H9 (cell line): ENCODE measurements at regions not wholly inside any gene's neighbourhood (a gene's known extent, or its start where the extent isn't known, plus 50 kb on each side); places are given as distances from the start of the nearest gene placed in this dataset.

Experiments used
- DNase-seq: peaks from one replicate; pipeline ENCODE4 v3.0.0-alpha.2; 2017
- H2AFZ ChIP-seq: one replicate; pipeline ENCODE4 v1.6.1; 2013; ENCODE audit warnings: mild to moderate bottlenecking, low read length, control low read depth, moderate library complexity
- H2AK5ac ChIP-seq: 2 replicates; pipeline ENCODE4 v1.6.1; 2013; ENCODE audit warnings: low read length, control low read depth, mixed read lengths; ENCODE audit not compliant: insufficient read length
- H2BK120ac ChIP-seq: one replicate; pipeline ENCODE4 v1.6.1; 2013; ENCODE audit warnings: low read depth, mild to moderate bottlenecking, low read length, control low read depth, inconsistent platforms; ENCODE audit not compliant: poor library complexity, severe bottlenecking
- H2BK12ac ChIP-seq: 2 replicates; pipeline ENCODE4 v1.6.1; 2013; ENCODE audit warnings: low read length, control low read depth, mixed read lengths, low read depth; ENCODE audit not compliant: insufficient read length
- H2BK15ac ChIP-seq: 2 replicates; pipeline ENCODE4 v1.6.1; 2013; ENCODE audit warnings: low read depth, low read length, control low read depth
- H2BK20ac ChIP-seq: one replicate; pipeline ENCODE4 v1.6.1; 2013; ENCODE audit warnings: low read depth, mild to moderate bottlenecking, low read length, control low read depth, inconsistent platforms; ENCODE audit not compliant: poor library complexity, severe bottlenecking
- H2BK5ac ChIP-seq: 2 replicates; pipeline ENCODE4 v1.6.1; 2013; ENCODE audit warnings: low read length, control low read depth, mixed read lengths; ENCODE audit not compliant: insufficient read length
- H3K14ac ChIP-seq: 2 replicates; pipeline ENCODE4 v1.6.1; 2013; ENCODE audit warnings: low read length, control low read depth; ENCODE audit not compliant: insufficient read depth
- H3K18ac ChIP-seq: 2 replicates; pipeline ENCODE4 v1.6.1; 2013; ENCODE audit warnings: low read depth, mild to moderate bottlenecking, mixed read lengths, low read length, control low read depth; ENCODE audit not compliant: insufficient read length
- H3K23ac ChIP-seq: 2 replicates; pipeline ENCODE4 v1.6.1; 2013; ENCODE audit warnings: low read length, control low read depth, mixed read lengths, low read depth; ENCODE audit not compliant: insufficient read length
- H3K23me2 ChIP-seq: 2 replicates; pipeline ENCODE4 v1.6.1; 2013; ENCODE audit warnings: low read depth, mild to moderate bottlenecking, mixed read lengths, low read length, control low read depth; ENCODE audit not compliant: insufficient read length, poor library complexity, severe bottlenecking
- H3K27ac ChIP-seq: 2 replicates; pipeline ENCODE4 v1.5.1; 2013; ENCODE audit warnings: low read length, control low read depth, mixed read lengths, low read depth; ENCODE audit not compliant: insufficient read length
- H3K27me3 ChIP-seq: 2 replicates; pipeline ENCODE4 v1.6.1; 2013; ENCODE audit warnings: low read length, control low read depth, inconsistent platforms; ENCODE audit not compliant: insufficient read depth
- H3K4ac ChIP-seq: 2 replicates; pipeline ENCODE4 v1.6.1; 2013; ENCODE audit warnings: low read depth, mild to moderate bottlenecking, control low read depth, inconsistent platforms, low read length, moderate library complexity
- H3K4me1 ChIP-seq: 2 replicates; pipeline ENCODE4 v1.6.1; 2013; ENCODE audit warnings: low read length, control low read depth, inconsistent platforms; ENCODE audit not compliant: insufficient read depth
- H3K4me2 ChIP-seq: 2 replicates; pipeline ENCODE4 v1.6.1; 2013; ENCODE audit warnings: low read length, control low read depth, mixed read lengths; ENCODE audit not compliant: insufficient read length, insufficient read depth
- H3K56ac ChIP-seq: 2 replicates; pipeline ENCODE4 v1.6.1; 2013; ENCODE audit warnings: low read depth, mild to moderate bottlenecking, mixed read lengths, low read length, control low read depth; ENCODE audit not compliant: insufficient read length
- H3K79me1 ChIP-seq: 2 replicates; pipeline ENCODE4 v1.6.1; 2013; ENCODE audit warnings: low read depth, mild to moderate bottlenecking, moderate library complexity, low read length, control low read depth, inconsistent platforms; ENCODE audit not compliant: insufficient read depth, poor library complexity, severe bottlenecking
- H3K79me2 ChIP-seq: 2 replicates; pipeline ENCODE4 v1.6.1; 2013; ENCODE audit warnings: low read length, control low read depth, inconsistent platforms; ENCODE audit not compliant: insufficient read depth
- H3K9ac ChIP-seq: 2 replicates; pipeline ENCODE4 v1.6.1; 2013; ENCODE audit warnings: low read length, control low read depth, mixed read lengths; ENCODE audit not compliant: insufficient read length; ENCODE audit errors: extremely low read depth
- H3K9me3 ChIP-seq: one replicate; pipeline ENCODE4 v1.6.1; 2013; ENCODE audit warnings: low read depth, low read length, inconsistent platforms; ENCODE audit not compliant: control insufficient read depth
- H3T11ph ChIP-seq: one replicate; pipeline ENCODE4 v1.6.1; 2013; ENCODE audit warnings: mild to moderate bottlenecking, low read length, control low read depth, inconsistent platforms
- H4K20me1 ChIP-seq: one replicate; pipeline ENCODE4 v1.6.1; 2013; ENCODE audit not compliant: control insufficient read depth, insufficient read length, insufficient read depth
- H4K5ac ChIP-seq: 2 replicates; pipeline ENCODE4 v1.6.1; 2013; ENCODE audit warnings: low read depth, mild to moderate bottlenecking, mixed read lengths, low read length, control low read depth; ENCODE audit not compliant: insufficient read length
- H4K8ac ChIP-seq: replicated peaks from 2 replicates; pipeline ENCODE4 v1.6.1; 2013; ENCODE audit warnings: low read length, control low read depth, mixed read lengths, low read depth; ENCODE audit not compliant: insufficient read length
- H4K91ac ChIP-seq: 2 replicates; pipeline ENCODE4 v1.6.1; 2013; ENCODE audit warnings: low read depth, mild to moderate bottlenecking, moderate library complexity, mixed read lengths, low read length, control low read depth; ENCODE audit not compliant: insufficient read length
- H3K27ac Mint-ChIP-seq, 3 experiments: 2 replicates in 2 of 3; 3 replicates in 1 of 3; pipeline ENCODE4 v1.8.0; 2020 to 2021; ENCODE audit warnings: mixed read lengths in 3 of 3, mild to moderate bottlenecking in 1 of 3, moderate library complexity in 1 of 3
- H3K27me3 Mint-ChIP-seq: 2 replicates; pipeline ENCODE4 v1.8.0; 2021; ENCODE audit warnings: low read depth, mild to moderate bottlenecking, moderate library complexity, mixed read lengths
- H3K36me3 Mint-ChIP-seq, 3 experiments: 2 replicates in 2 of 3; 3 replicates in 1 of 3; pipeline ENCODE4 v1.8.0; 2020 to 2021; ENCODE audit warnings: low read depth in 3 of 3, mixed read lengths in 3 of 3; ENCODE audit not compliant: insufficient read depth in 1 of 3
- H3K4me1 Mint-ChIP-seq, 2 experiments: 2 replicates each; pipeline ENCODE4 v1.8.0; 2020; ENCODE audit warnings: mixed read lengths in 2 of 2
- H3K4me3 Mint-ChIP-seq, 2 experiments: 2 replicates in 1 of 2; 3 replicates in 1 of 2; pipeline ENCODE4 v1.8.0; 2020 to 2021; ENCODE audit warnings: mild to moderate bottlenecking in 2 of 2, mixed read lengths in 2 of 2, moderate library complexity in 1 of 2
- H3K9me3 Mint-ChIP-seq, 2 experiments: 2 replicates in 1 of 2; 3 replicates in 1 of 2; pipeline ENCODE4 v1.8.0; 2020; ENCODE audit warnings: mild to moderate bottlenecking in 2 of 2, mixed read lengths in 2 of 2, moderate library complexity in 1 of 2
- CTCF ChIP-seq: fragments of 200-600 bp; sonication (generic); conservative IDR thresholded peaks from 3 replicates; pipeline ENCODE4 v1.8.0; 2021; ENCODE audit warnings: antibody characterized with exemption, mild to moderate bottlenecking
- WGBS: extraction: QIAGEN DNeasy Blood & Tissue Kit; methylation state at CpG from one replicate; pipeline ENCODE4 v1.1.7; 2013; ENCODE audit warnings: missing lambda C conversion rate, low lambda C conversion rate, mixed read lengths; ENCODE audit not compliant: insufficient read length; ENCODE audit errors: extremely low coverage; 5-methylcytosine and 5-hydroxymethylcytosine counted together

- H3K23me2 ChIP-seq = no peaks in the 10 kb centered on the region
- peak; percentile 99 for TF ChIP-seq CTCF
- H3K4ac ChIP-seq = no peak overlapping the region
- DNase-seq = peak; percentile 93
- Mint-ChIP-seq H3K9me3 (no peaks in the 10 kb centered on the region; a peak in 1 of 5 replicates), H3K36me3 (peaks cover 0 to 6% (median 0%) of the 10 kb centered on the region in 3 experiments; a peak in 1 of 7 replicates), H3K4me1 (peaks cover 24 to 45% of the 10 kb centered on the region in 2 experiments), H3K27me3 (peaks cover 5% of the 10 kb centered on the region; the same call in 1 of the 2 replicates), H3K27ac (peak overlapping the region in 1 of 3 experiments; percentile 22; a peak in 2 of 7 replicates), H3K4me3 (no peak overlapping the region)
- H3K4me1 ChIP-seq = no peaks in the 10 kb centered on the region
- no peak overlapping the region for H4K8ac ChIP-seq
- no peaks in the 10 kb centered on the region for H4K20me1 ChIP-seq
- H2AFZ ChIP-seq = no peak overlapping the region
- H3K56ac ChIP-seq = no peak overlapping the region
- no CpG with 5 or more reads among the region's 37 CpGs for WGBS
- no peak overlapping the region for H3K9ac ChIP-seq
- H4K5ac ChIP-seq = no peak overlapping the region
- H3K79me2 ChIP-seq = no peaks in the 10 kb centered on the region
- no peaks in the 10 kb centered on the region for H3K9me3 ChIP-seq
- no peak overlapping the region for H3K27ac ChIP-seq
- H4K91ac ChIP-seq = no peak overlapping the region
- H3T11ph ChIP-seq = no peak overlapping the region
- H2BK120ac ChIP-seq = no peak overlapping the region
- H3K79me1 ChIP-seq = no peaks in the 10 kb centered on the region
- no peak overlapping the region for H2BK5ac ChIP-seq
- no peak overlapping the region for H2BK20ac ChIP-seq
- H3K27me3 ChIP-seq = no peaks in the 10 kb centered on the region
- H2BK12ac ChIP-seq = no peak overlapping the region
- no peak overlapping the region for H2AK5ac ChIP-seq
- H3K23ac ChIP-seq = no peak overlapping the region
- H2BK15ac ChIP-seq = no peak overlapping the region
- no peak overlapping the region for H3K14ac ChIP-seq
- no peak overlapping the region for H3K4me2 ChIP-seq
- no peak overlapping the region for H3K18ac ChIP-seq
These were observed 414.8 kb downstream of the BUD13 start for GRCh38 chr11:116357784-116358544.
